ENCODE measurements at regions not wholly inside any gene's neighbourhood (a gene's known extent, or its start where the extent isn't known, plus 50 kb on each side); places are given as distances from the start of the nearest gene placed in this dataset.

DNA sequence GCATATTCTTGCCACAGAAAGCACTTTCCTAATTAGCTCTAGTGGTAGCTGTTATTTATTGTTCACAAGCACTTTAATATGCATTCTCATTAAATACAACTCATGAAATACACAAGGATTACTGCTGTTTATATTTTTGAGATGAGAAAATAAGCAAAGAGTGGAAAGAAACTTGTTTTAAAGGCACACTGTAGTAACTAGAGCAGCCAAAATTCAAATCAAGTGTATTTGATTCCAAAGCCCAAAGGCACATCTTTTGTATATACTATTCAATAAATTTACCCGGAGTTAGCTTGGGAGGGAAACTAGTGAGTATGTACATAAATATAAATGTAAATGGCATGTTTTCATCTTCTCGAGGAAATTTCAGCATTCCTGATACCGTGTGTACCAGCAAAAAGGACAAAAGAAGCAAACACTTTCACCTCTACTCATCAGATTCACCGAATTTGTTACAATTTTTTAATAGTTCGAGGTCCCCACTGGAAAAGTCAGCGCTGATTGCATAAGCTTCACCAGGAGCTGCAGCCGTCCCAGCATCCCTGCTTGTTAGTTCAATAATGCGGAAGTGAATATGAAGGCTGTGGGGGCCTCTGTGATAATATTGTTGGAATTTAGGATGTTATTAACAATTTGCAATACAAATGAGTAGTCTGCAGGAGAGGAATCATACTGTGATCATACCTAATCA, 371.6 kb upstream of the MON1B start:
- H3K36me3 Mint-ChIP-seq (ENCODE audit: low read depth) = no peaks in the 10 kb centered on the region
- no peaks in the 10 kb centered on the region for H3K4me1 ChIP-seq (ENCODE audit: control insufficient read depth, insufficient read depth, low read length)
- no peaks in the 10 kb centered on the region for H3K27me3 ChIP-seq (ENCODE audit: control insufficient read depth, insufficient read depth, low read length, poor library complexity, severe bottlenecking)
- H3K4me1 Mint-ChIP-seq = peaks cover 1% of the 10 kb centered on the region
- H3K4me3 ChIP-seq (ENCODE audit: low read length) = no peak overlapping the region
- H3K9me3 Mint-ChIP-seq = no peaks in the 10 kb centered on the region
- H3K27ac ChIP-seq (ENCODE audit: low read depth, low read length) = no peak overlapping the region
- H3K27ac Mint-ChIP-seq = no peak overlapping the region
- no peaks in the 10 kb centered on the region for H3K27me3 Mint-ChIP-seq (ENCODE audit: insufficient read depth)
- no peaks in the 10 kb centered on the region for H3K36me3 ChIP-seq (ENCODE audit: control insufficient read depth, insufficient read depth, low read length)
- H3K4me3 Mint-ChIP-seq = no peak overlapping the region
- no peak overlapping the region for H3K9ac ChIP-seq (ENCODE audit: extremely low read depth, low read length, poor library complexity, severe bottlenecking)
- H3K9me3 ChIP-seq (ENCODE audit: control insufficient read depth, low read length) = no peaks in the 10 kb centered on the region
- WGBS, 2 experiments (ENCODE audit: insufficient coverage in 1 of 2, insufficient read length in 1 of 2) = 90 to 95% methylated on average over 5 to 7 of the region's 8 CpGs
- no peak for DNase-seq
- TF ChIP-seq, protein P1, sequence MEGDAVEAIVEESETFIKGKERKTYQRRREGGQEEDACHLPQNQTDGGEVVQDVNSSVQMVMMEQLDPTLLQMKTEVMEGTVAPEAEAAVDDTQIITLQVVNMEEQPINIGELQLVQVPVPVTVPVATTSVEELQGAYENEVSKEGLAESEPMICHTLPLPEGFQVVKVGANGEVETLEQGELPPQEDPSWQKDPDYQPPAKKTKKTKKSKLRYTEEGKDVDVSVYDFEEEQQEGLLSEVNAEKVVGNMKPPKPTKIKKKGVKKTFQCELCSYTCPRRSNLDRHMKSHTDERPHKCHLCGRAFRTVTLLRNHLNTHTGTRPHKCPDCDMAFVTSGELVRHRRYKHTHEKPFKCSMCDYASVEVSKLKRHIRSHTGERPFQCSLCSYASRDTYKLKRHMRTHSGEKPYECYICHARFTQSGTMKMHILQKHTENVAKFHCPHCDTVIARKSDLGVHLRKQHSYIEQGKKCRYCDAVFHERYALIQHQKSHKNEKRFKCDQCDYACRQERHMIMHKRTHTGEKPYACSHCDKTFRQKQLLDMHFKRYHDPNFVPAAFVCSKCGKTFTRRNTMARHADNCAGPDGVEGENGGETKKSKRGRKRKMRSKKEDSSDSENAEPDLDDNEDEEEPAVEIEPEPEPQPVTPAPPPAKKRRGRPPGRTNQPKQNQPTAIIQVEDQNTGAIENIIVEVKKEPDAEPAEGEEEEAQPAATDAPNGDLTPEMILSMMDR (conservative IDR thresholded peaks at IDR 0.05) = no peak

- TF ChIP-seq, protein P1 (conservative IDR thresholded peaks at IDR 0.05) = no peak
- WGBS, 2 experiments (ENCODE audit: insufficient coverage in 1 of 2, insufficient read length in 1 of 2) = 100% methylated on average over 1 of the region's 1 CpG
- no peaks in the 10 kb centered on the region for H3K9me3 ChIP-seq (ENCODE audit: control insufficient read depth, low read length)
- H3K4me1 Mint-ChIP-seq = peaks cover 8% of the 10 kb centered on the region
- H3K4me1 ChIP-seq (ENCODE audit: control insufficient read depth, insufficient read depth, low read length) = no peaks in the 10 kb centered on the region
- no peak overlapping the region for H3K27ac Mint-ChIP-seq
- H3K9me3 Mint-ChIP-seq = no peaks in the 10 kb centered on the region
- H3K9ac ChIP-seq (ENCODE audit: extremely low read depth, low read length, poor library complexity, severe bottlenecking) = no peak overlapping the region
- no peaks in the 10 kb centered on the region for H3K27me3 Mint-ChIP-seq (ENCODE audit: insufficient read depth)
- DNase-seq = no peak
- no peaks in the 10 kb centered on the region for H3K27me3 ChIP-seq (ENCODE audit: control insufficient read depth, insufficient read depth, low read length, poor library complexity, severe bottlenecking)
- H3K27ac ChIP-seq (ENCODE audit: low read depth, low read length) = no peak overlapping the region
- H3K4me3 ChIP-seq (ENCODE audit: low read length) = no peak overlapping the region
- H3K36me3 ChIP-seq (ENCODE audit: control insufficient read depth, insufficient read depth, low read length) = no peaks in the 10 kb centered on the region
- H3K36me3 Mint-ChIP-seq (ENCODE audit: low read depth) = no peaks in the 10 kb centered on the region
- H3K4me3 Mint-ChIP-seq = no peak overlapping the region
Observed at GRCh38 chr16:76824221-76824620, 366.8 kb upstream of the MON1B start.

DNA sequence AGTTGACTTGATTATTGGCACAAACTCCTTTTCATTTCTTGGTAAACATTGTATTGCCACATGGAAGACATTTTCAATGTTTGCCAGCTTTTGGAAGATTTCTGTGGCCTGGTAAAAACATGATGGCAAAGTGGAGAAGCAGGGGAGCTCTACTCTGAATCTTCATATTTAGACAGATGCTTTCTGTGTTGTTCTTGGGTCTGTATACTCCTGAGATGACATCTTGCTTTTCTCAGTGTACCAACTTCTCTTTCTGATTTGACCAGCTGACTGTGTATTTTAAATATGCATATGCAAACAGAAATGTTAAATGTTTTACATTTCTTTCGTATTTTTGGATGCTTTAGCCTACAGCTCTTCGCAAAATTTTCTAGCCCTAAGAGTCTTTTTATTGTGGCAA, 366.2 kb upstream of the MON1B start:
- no peaks in the 10 kb centered on the region for H3K36me3 ChIP-seq (ENCODE audit: control insufficient read depth, insufficient read depth, low read length)
- H3K9me3 Mint-ChIP-seq = no peaks in the 10 kb centered on the region
- H3K4me3 ChIP-seq (ENCODE audit: low read length) = no peak overlapping the region

More for the DNA sequence above, 366.2 kb upstream of the MON1B start:
- no peak for DNase-seq
- Mint-ChIP-seq H3K36me3 (ENCODE audit: low read depth) (no peaks in the 10 kb centered on the region), H3K4me1 (peaks cover 8% of the 10 kb centered on the region), H3K27ac (no peak overlapping the region), H3K27me3 (ENCODE audit: insufficient read depth) (no peaks in the 10 kb centered on the region), H3K4me3 (no peak overlapping the region)
- no peaks in the 10 kb centered on the region for H3K4me1 ChIP-seq (ENCODE audit: control insufficient read depth, insufficient read depth, low read length)
- H3K27ac ChIP-seq (ENCODE audit: low read depth, low read length) = no peak overlapping the region
- no peaks in the 10 kb centered on the region for H3K9me3 ChIP-seq (ENCODE audit: control insufficient read depth, low read length)
- WGBS, 2 experiments (ENCODE audit: insufficient coverage in 1 of 2, insufficient read length in 1 of 2) = 91% methylated on average over 2 of the region's 2 CpGs; no CpG with 5 or more reads in 1 of the 2 experiments
- TF ChIP-seq, protein P1 (conservative IDR thresholded peaks at IDR 0.05) = no peak
- H3K9ac ChIP-seq (ENCODE audit: extremely low read depth, low read length, poor library complexity, severe bottlenecking) = no peak overlapping the region
- H3K27me3 ChIP-seq (ENCODE audit: control insufficient read depth, insufficient read depth, low read length, poor library complexity, severe bottlenecking) = no peaks in the 10 kb centered on the region
